D721Med (cell line): ENCODE measurements at regions not wholly inside any gene's neighbourhood (a gene's known extent, or its start where the extent isn't known, plus 50 kb on each side); places are given as distances from the start of the nearest gene placed in this dataset.

Experiments
- DNase-seq: peaks from one replicate; pipeline ENCODE4 v3.0.0; 2011; ENCODE audit warnings: low spot score; ENCODE audit not compliant: insufficient read length
- FAIRE-seq: peaks from 2 replicates; lab custom pipeline; 2011; peaks lifted over from hg19 to GRCh38; lab: Jason Lieb, UNC
- TF ChIP-seq, protein P1 (sequence below): IDR thresholded peaks from 2 replicates; pipeline ENCODE4 v1.5.1; 2012; ENCODE audit warnings: mild to moderate bottlenecking, control low read depth; ENCODE audit not compliant: insufficient read depth; ENCODE audit errors: missing control alignments

DNA sequence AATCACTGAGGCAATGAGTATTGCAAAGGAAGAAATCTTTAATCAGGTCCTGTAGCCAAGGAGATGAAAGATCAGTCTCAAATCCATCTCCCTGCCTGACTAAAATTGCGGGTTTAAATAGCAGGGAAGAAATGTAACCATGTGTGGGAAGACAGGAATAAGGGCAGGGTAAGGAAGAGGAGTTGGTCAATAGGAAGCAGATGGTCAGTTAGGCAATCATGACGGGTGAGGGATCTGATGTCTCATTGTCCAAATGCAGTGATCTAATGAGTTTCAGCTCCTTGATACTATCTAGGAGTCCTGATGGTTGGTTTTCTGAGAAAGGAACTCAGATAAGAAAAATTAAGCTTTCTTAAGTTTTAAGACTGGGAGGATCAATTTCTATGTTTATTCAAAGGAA is 200.8 kb downstream of the SPATA18 start:
- no peak for FAIRE-seq
- TF ChIP-seq, protein P1, sequence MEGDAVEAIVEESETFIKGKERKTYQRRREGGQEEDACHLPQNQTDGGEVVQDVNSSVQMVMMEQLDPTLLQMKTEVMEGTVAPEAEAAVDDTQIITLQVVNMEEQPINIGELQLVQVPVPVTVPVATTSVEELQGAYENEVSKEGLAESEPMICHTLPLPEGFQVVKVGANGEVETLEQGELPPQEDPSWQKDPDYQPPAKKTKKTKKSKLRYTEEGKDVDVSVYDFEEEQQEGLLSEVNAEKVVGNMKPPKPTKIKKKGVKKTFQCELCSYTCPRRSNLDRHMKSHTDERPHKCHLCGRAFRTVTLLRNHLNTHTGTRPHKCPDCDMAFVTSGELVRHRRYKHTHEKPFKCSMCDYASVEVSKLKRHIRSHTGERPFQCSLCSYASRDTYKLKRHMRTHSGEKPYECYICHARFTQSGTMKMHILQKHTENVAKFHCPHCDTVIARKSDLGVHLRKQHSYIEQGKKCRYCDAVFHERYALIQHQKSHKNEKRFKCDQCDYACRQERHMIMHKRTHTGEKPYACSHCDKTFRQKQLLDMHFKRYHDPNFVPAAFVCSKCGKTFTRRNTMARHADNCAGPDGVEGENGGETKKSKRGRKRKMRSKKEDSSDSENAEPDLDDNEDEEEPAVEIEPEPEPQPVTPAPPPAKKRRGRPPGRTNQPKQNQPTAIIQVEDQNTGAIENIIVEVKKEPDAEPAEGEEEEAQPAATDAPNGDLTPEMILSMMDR, result no peak
- DNase-seq, result no peak

GRCh38 chr4:52253025-52253424 is 201.9 kb downstream of the SPATA18 start:
- DNase-seq (no peak), FAIRE-seq (no peak)
- TF ChIP-seq, protein P1, result no peak

DNA sequence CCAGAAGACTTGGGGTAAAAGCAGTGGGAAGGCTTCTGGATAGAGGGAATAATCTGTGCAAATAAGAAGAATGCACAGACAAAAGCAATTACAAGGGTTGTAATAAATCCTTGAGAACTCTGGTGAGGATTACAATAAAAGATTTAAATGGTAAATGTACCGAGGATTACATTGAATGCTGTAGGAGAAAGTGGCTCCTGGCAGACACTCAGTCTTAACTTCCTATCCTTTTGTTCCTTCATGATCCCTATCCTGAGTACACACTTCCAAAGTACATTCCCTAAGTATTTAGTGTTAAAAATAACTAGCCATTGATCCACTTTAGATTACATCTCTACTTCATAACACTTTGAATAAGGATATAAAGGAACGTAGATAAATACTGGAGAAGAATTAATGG is 205.4 kb downstream of the SPATA18 start:
- FAIRE-seq, result no peak
- TF ChIP-seq, protein P1, result no peak
- no peak for DNase-seq

DNA sequence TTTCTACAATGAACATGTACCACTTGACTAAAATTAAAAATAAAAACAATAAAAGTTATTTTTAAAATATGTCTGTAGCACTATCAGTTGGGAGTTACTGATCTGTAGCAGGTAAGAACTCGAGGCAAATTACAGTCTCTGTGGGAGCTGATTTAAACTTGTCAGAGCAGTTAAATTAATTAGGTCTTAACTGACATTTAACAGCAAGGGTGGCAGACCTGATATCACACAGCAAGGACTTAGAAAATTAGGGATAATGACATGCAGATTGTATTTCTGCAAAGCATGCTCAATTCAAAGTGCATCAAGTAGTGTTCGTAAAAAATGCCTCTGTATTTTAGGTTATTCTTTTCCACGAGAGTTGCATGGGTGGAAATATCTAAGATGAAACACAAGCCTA is 208.9 kb downstream of the SPATA18 start:
- TF ChIP-seq, protein P1, result no peak
- FAIRE-seq (no peak), DNase-seq (no peak)

DNA sequence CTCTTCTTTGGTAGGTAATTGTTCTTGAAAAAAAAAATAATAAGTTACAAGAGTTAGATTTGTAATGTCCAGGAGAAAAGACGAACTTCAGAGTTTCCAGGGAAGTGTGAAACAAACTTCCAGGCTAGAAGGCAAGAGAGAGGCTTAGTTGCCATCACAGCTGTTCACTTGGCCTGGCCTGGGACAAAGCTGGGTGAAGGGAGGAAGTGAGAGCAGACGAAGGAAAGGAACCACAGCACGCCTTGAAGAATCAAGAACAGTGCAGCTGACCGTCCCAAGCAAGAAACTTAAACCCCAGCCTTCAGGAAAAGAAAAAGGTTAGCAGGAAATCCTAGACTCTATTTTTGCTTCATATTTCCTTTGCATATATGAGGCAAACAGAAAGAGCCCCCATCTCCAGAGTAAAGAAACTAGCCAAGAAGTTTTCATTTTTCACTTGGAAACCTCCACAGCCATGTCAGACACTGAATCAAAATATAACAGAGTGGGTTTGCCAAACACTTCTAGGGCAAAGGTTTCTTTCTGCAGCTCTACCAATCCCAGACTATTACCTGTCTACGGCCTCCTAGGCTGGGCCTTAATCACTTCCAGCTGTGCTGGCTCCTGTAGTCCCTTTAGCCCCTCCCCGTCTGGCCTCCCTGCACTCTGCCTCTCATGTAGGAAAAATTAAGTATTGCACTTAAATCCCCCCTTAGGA is 209.6 kb downstream of the SPATA18 start:
- TF ChIP-seq, protein P1, result no peak
- DNase-seq (no peak), FAIRE-seq (no peak)

DNA sequence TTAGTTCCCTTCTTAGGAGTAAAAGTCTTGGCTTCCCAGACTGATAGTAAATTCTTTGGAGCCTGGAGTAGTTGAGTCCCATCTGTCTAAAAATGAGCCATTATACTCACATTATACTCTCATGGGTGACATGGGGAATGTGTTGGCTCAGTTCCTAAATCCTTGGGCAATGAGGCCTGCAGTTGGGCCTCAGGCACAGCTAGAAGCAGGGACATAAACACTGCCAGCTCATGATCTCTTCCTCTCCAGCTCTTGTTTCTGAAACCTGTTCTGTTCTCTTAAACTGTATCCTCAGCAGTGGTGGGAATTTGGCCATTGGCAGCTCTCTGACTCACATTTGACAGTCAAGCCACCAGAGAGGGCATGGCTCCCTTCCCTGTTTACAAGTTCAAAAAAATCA is 212.5 kb downstream of the SPATA18 start:
- FAIRE-seq (no peak), DNase-seq (no peak)
- TF ChIP-seq, protein P1, result no peak

- FAIRE-seq, result no peak
- TF ChIP-seq, protein P1, result no peak
- no peak for DNase-seq
These were observed 214.8 kb downstream of the SPATA18 start for GRCh38 chr4:52265781-52266525.
